ENCODE measurements at regions not wholly inside any gene's neighbourhood (a gene's known extent, or its start where the extent isn't known, plus 50 kb on each side); places are given as distances from the start of the nearest gene placed in this dataset.

- intact Hi-C loops (cut with micrococcal nuclease), result no loop called here
- no peak overlapping the region for H3K4me3 Mint-ChIP-seq
- Histone ChIP-seq H3K27me3 (ENCODE audit: insufficient read depth, low read length) (no peaks in the 10 kb centered on the region), H3K27ac (ENCODE audit: low read depth, low read length) (no peak overlapping the region), H3K9me3 (ENCODE audit: control insufficient read depth in 1 of 2, low read length in 2 of 2) (no peaks in the 10 kb centered on the region), H3K36me3 (ENCODE audit: insufficient read depth, low read length) (no peaks in the 10 kb centered on the region), H3K4me1 (ENCODE audit: insufficient read depth, low read length) (no peaks in the 10 kb centered on the region), H3K4me3 (ENCODE audit: low read length in 2 of 2) (no peak overlapping the region)
- ChIA-PET CTCF (ENCODE audit: partially characterized antibody) (no interaction called here), POLR2A (ENCODE audit: partially characterized antibody) (no interaction called here)
- no peaks in the 10 kb centered on the region for H3K4me1 Mint-ChIP-seq
- no peak for DNase-seq
- H3K27ac Mint-ChIP-seq, result no peak overlapping the region
- H3K36me3 Mint-ChIP-seq, result no peaks in the 10 kb centered on the region
- no peaks in the 10 kb centered on the region for H3K27me3 Mint-ChIP-seq
- peaks cover 0 to 12% (median under 1%) of the 10 kb centered on the region in 8 donors for H3K9me3 Mint-ChIP-seq
Observed at GRCh38 chr2:5444168-5444567, 248.0 kb upstream of the SOX11 start.

DNA sequence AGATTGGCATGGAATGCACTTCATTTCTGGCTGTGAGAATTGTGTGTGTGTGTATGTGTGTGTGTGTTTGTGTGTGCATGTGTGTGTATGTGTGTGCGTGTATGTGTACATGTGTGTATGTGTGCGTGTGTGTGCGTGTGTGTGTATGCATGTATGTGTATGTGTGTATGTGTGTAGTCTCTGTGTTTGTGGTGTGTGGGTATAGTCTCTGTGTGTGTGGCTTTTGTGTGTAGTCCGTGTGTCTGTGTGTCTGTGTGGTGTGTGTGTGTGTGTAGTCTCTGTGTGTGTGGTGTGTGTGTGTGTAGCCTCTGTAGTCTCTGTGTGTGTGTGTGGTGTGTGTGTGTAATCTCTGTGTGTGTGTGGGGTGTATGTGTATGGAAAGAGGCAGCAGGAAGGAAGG is 247.3 kb upstream of the SOX11 start:
- Mint-ChIP-seq H3K4me3 (no peak overlapping the region), H3K27me3 (no peaks in the 10 kb centered on the region), H3K4me1 (no peaks in the 10 kb centered on the region), H3K36me3 (no peaks in the 10 kb centered on the region), H3K27ac (no peak overlapping the region), H3K9me3 (peaks cover 0 to 10% (median under 1%) of the 10 kb centered on the region in 8 donors)
- Histone ChIP-seq H3K4me1 (ENCODE audit: insufficient read depth, low read length) (no peaks in the 10 kb centered on the region), H3K36me3 (ENCODE audit: insufficient read depth, low read length) (no peaks in the 10 kb centered on the region), H3K9me3 (ENCODE audit: control insufficient read depth in 1 of 2, low read length in 2 of 2) (no peaks in the 10 kb centered on the region), H3K4me3 (ENCODE audit: low read length in 2 of 2) (no peak overlapping the region), H3K27ac (ENCODE audit: low read depth, low read length) (no peak overlapping the region), H3K27me3 (ENCODE audit: insufficient read depth, low read length) (no peaks in the 10 kb centered on the region)
- intact Hi-C loops (cut with micrococcal nuclease), result no loop called here
- ChIA-PET POLR2A (ENCODE audit: partially characterized antibody) (no interaction called here), CTCF (ENCODE audit: partially characterized antibody) (no interaction called here)
- no peak for DNase-seq

DNA sequence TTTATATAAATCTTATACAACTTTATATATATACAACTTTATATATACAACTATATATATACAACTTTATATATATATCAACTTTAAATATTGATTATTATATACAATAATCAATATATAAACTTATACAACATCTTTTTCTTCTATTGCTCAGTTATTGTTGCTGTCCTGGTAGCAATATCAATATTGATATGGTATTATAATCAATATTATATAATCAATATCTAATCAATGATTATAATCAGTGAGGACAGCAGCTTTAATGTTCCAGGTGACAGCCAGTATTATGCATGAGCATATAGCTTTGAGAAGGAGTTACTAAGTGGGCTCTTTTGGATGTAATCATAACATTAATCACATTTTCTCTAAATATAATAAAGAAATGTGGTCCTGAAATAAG is 242.3 kb upstream of the SOX11 start:
- Histone ChIP-seq H3K27me3 (ENCODE audit: insufficient read depth, low read length) (no peaks in the 10 kb centered on the region), H3K36me3 (ENCODE audit: insufficient read depth, low read length) (no peaks in the 10 kb centered on the region), H3K4me3 (ENCODE audit: low read length in 2 of 2) (no peak overlapping the region), H3K9me3 (ENCODE audit: control insufficient read depth in 1 of 2, low read length in 2 of 2) (no peaks in the 10 kb centered on the region), H3K4me1 (ENCODE audit: insufficient read depth, low read length) (no peaks in the 10 kb centered on the region), H3K27ac (ENCODE audit: low read depth, low read length) (no peak overlapping the region)
- ChIA-PET POLR2A (ENCODE audit: partially characterized antibody) (no interaction called here), CTCF (ENCODE audit: partially characterized antibody) (no interaction called here)
- no peaks in the 10 kb centered on the region for H3K4me1 Mint-ChIP-seq
- no peak for DNase-seq
- H3K9me3 Mint-ChIP-seq, result peaks cover 0 to 5% (median under 1%) of the 10 kb centered on the region in 8 donors
- intact Hi-C loops (cut with micrococcal nuclease), result no loop called here
- H3K27me3 Mint-ChIP-seq, result no peaks in the 10 kb centered on the region
- H3K27ac Mint-ChIP-seq, result no peak overlapping the region
- no peak overlapping the region for H3K4me3 Mint-ChIP-seq
- H3K36me3 Mint-ChIP-seq, result no peaks in the 10 kb centered on the region

- intact Hi-C loops (cut with micrococcal nuclease), result no loop called here
- H3K4me3 Mint-ChIP-seq, result no peak overlapping the region
- no peak overlapping the region for H3K27ac ChIP-seq (ENCODE audit: low read depth, low read length)
- H3K4me3 ChIP-seq (ENCODE audit: low read length in 2 of 2), result no peak overlapping the region
- H3K27me3 Mint-ChIP-seq, result no peaks in the 10 kb centered on the region
- peaks cover 0 to 2% (median 0%) of the 10 kb centered on the region in 8 donors for H3K9me3 Mint-ChIP-seq
- no peaks in the 10 kb centered on the region for H3K9me3 ChIP-seq (ENCODE audit: control insufficient read depth in 1 of 2, low read length in 2 of 2)
- no peaks in the 10 kb centered on the region for H3K4me1 Mint-ChIP-seq
- no peak for DNase-seq
- H3K27ac Mint-ChIP-seq, result no peak overlapping the region
- ChIA-PET POLR2A (ENCODE audit: partially characterized antibody) (no interaction called here), CTCF (ENCODE audit: partially characterized antibody) (no interaction called here)
- H3K36me3 ChIP-seq (ENCODE audit: insufficient read depth, low read length), result no peaks in the 10 kb centered on the region
- H3K4me1 ChIP-seq (ENCODE audit: insufficient read depth, low read length), result no peaks in the 10 kb centered on the region
- no peaks in the 10 kb centered on the region for H3K27me3 ChIP-seq (ENCODE audit: insufficient read depth, low read length)
- no peaks in the 10 kb centered on the region for H3K36me3 Mint-ChIP-seq
Observed at GRCh38 chr2:5453220-5454050, 238.7 kb upstream of the SOX11 start.

- Mint-ChIP-seq H3K27ac (no peak overlapping the region), H3K36me3 (no peaks in the 10 kb centered on the region), H3K9me3 (peaks cover 0 to 5% (median 0%) of the 10 kb centered on the region in 8 donors), H3K4me3 (no peak overlapping the region), H3K4me1 (no peaks in the 10 kb centered on the region), H3K27me3 (no peaks in the 10 kb centered on the region)
- POLR2A ChIA-PET (ENCODE audit: partially characterized antibody), result no interaction called here
- Histone ChIP-seq H3K27me3 (ENCODE audit: insufficient read depth, low read length) (no peaks in the 10 kb centered on the region), H3K9me3 (ENCODE audit: control insufficient read depth in 1 of 2, low read length in 2 of 2) (no peaks in the 10 kb centered on the region), H3K4me3 (ENCODE audit: low read length in 2 of 2) (no peak overlapping the region), H3K36me3 (ENCODE audit: insufficient read depth, low read length) (no peaks in the 10 kb centered on the region), H3K4me1 (ENCODE audit: insufficient read depth, low read length) (no peaks in the 10 kb centered on the region), H3K27ac (ENCODE audit: low read depth, low read length) (no peak overlapping the region)
- CTCF ChIA-PET (ENCODE audit: partially characterized antibody), result no interaction called here
- intact Hi-C loops (cut with micrococcal nuclease), result no loop called here
- no peak for DNase-seq
Observed at GRCh38 chr2:5454051-5454390, 238.2 kb upstream of the SOX11 start.

- no peaks in the 10 kb centered on the region for H3K4me1 ChIP-seq (ENCODE audit: insufficient read depth, low read length)
- no peak overlapping the region for H3K27ac ChIP-seq (ENCODE audit: low read depth, low read length)
- POLR2A ChIA-PET (ENCODE audit: partially characterized antibody), result no interaction called here
- Mint-ChIP-seq H3K27ac (no peak overlapping the region), H3K36me3 (no peaks in the 10 kb centered on the region), H3K27me3 (no peaks in the 10 kb centered on the region), H3K9me3 (peaks cover 0 to 5% (median 0%) of the 10 kb centered on the region in 8 donors), H3K4me1 (no peaks in the 10 kb centered on the region), H3K4me3 (no peak overlapping the region)
- no peaks in the 10 kb centered on the region for H3K36me3 ChIP-seq (ENCODE audit: insufficient read depth, low read length)
- intact Hi-C loops (cut with micrococcal nuclease), result no loop called here
- CTCF ChIA-PET (ENCODE audit: partially characterized antibody), result no interaction called here
- DNase-seq, result no peak
- H3K9me3 ChIP-seq (ENCODE audit: control insufficient read depth in 1 of 2, low read length in 2 of 2), result no peaks in the 10 kb centered on the region
- no peak overlapping the region for H3K4me3 ChIP-seq (ENCODE audit: low read length in 2 of 2)
- no peaks in the 10 kb centered on the region for H3K27me3 ChIP-seq (ENCODE audit: insufficient read depth, low read length)
Observed at GRCh38 chr2:5459041-5459440, 233.1 kb upstream of the SOX11 start.

DNA sequence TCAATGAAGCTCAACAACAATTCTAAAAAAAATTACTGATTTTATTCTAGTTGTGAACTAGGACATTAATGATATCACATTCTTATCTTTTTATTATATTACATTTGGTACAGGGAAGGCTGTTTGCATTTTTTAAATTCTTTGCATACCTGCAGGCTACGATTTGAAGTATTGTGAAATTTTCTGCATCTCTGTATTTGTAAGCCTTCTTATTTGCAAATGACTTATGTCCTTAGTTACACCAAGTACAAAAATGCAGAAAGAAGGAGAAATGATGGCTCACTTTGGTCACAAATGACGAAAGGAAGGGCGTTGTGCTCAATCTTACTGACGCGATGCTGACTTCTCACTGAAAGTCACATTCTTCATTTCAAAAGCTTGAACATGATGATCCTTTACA is 227.5 kb upstream of the SOX11 start:
- intact Hi-C loops (cut with micrococcal nuclease), result no loop called here
- POLR2A ChIA-PET (ENCODE audit: partially characterized antibody), result no interaction called here
- H3K4me1 ChIP-seq (ENCODE audit: insufficient read depth, low read length), result no peaks in the 10 kb centered on the region
- Mint-ChIP-seq H3K9me3 (peaks cover 0 to 3% (median 0%) of the 10 kb centered on the region in 8 donors), H3K4me3 (no peak overlapping the region), H3K4me1 (no peaks in the 10 kb centered on the region), H3K27me3 (no peaks in the 10 kb centered on the region), H3K27ac (no peak overlapping the region), H3K36me3 (no peaks in the 10 kb centered on the region)
- DNase-seq, result no peak
- H3K27ac ChIP-seq (ENCODE audit: low read depth, low read length), result no peak overlapping the region
- H3K36me3 ChIP-seq (ENCODE audit: insufficient read depth, low read length), result no peaks in the 10 kb centered on the region
- no peaks in the 10 kb centered on the region for H3K27me3 ChIP-seq (ENCODE audit: insufficient read depth, low read length)
- no peak overlapping the region for H3K4me3 ChIP-seq (ENCODE audit: low read length in 2 of 2)
- CTCF ChIA-PET (ENCODE audit: partially characterized antibody), result no interaction called here
- H3K9me3 ChIP-seq (ENCODE audit: control insufficient read depth in 1 of 2, low read length in 2 of 2), result no peaks in the 10 kb centered on the region

DNA sequence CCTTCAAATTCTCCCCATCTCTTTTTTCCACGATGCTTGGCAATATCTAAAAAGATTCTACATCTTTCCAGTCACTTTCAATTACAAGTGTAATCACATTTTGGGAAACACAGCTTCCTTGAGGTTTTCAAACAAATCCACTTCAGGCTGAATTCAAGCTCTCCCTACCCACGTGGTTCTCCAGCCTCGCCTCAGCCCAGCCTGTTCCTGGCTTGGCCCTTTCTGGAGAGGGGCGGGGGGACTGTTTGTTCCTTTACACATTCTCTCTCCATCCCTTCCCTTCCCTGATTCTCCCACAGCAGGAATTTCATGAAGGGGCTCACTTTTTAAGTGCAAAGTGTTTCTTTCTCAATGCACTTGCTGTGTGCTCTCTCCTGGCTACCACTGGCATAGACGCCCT is 226.3 kb upstream of the SOX11 start:
- intact Hi-C loops (cut with micrococcal nuclease), result no loop called here
- Mint-ChIP-seq H3K27ac (no peak overlapping the region), H3K36me3 (no peaks in the 10 kb centered on the region), H3K27me3 (no peaks in the 10 kb centered on the region), H3K4me1 (no peaks in the 10 kb centered on the region), H3K9me3 (peaks cover 0 to 3% (median 0%) of the 10 kb centered on the region in 8 donors), H3K4me3 (no peak overlapping the region)
- H3K27ac ChIP-seq (ENCODE audit: low read depth, low read length), result no peak overlapping the region
- no peaks in the 10 kb centered on the region for H3K9me3 ChIP-seq (ENCODE audit: control insufficient read depth in 1 of 2, low read length in 2 of 2)
- H3K4me1 ChIP-seq (ENCODE audit: insufficient read depth, low read length), result no peaks in the 10 kb centered on the region
- ChIA-PET POLR2A (ENCODE audit: partially characterized antibody) (no interaction called here), CTCF (ENCODE audit: partially characterized antibody) (no interaction called here)
- H3K4me3 ChIP-seq (ENCODE audit: low read length in 2 of 2), result no peak overlapping the region
- DNase-seq, result no peak
- H3K36me3 ChIP-seq (ENCODE audit: insufficient read depth, low read length), result no peaks in the 10 kb centered on the region
- H3K27me3 ChIP-seq (ENCODE audit: insufficient read depth, low read length), result no peaks in the 10 kb centered on the region

All from CD4-positive, alpha-beta memory T cell (primary cell).